Thoracic aorta (tissue), 2 donors: ENCODE measurements at regions not wholly inside any gene's neighbourhood (a gene's known extent, or its start where the extent isn't known, plus 50 kb on each side); places are given as distances from the start of the nearest gene placed in this dataset.

Source experiments
- ATAC-seq: fragments of 150-250 bp; one replicate; pipeline ENCODE4 v1.8.0; 2017; ENCODE audit warnings: low read depth; ENCODE audit not compliant: insufficient number of reproducible peaks, low FRiP score
- DNase-seq: peaks from one replicate; pipeline ENCODE4 v3.0.0-alpha.2; 2020; ENCODE audit warnings: low spot score
- H3K27ac ChIP-seq, 2 donors: fragments of 200-600 bp; sonication (generic); 1 replicate in 1 of 2; 2 replicates in 1 of 2; pipeline ENCODE4 v1.5.1; 2016; ENCODE audit warnings: mild to moderate bottlenecking in 2 of 2, moderate library complexity in 2 of 2
- H3K27me3 ChIP-seq: fragments of 200-600 bp; sonication (generic); replicated peaks from 2 replicates; pipeline ENCODE4 v1.6.0; 2016; ENCODE audit warnings: mild to moderate bottlenecking; ENCODE audit not compliant: insufficient read depth
- H3K36me3 ChIP-seq: fragments of 200-600 bp; sonication (generic); one replicate; pipeline ENCODE4 v1.5.1; 2016
- H3K4me1 ChIP-seq, 2 donors: fragments of 200-600 bp; sonication (generic); 1 replicate in 1 of 2; 2 replicates in 1 of 2; pipeline versions ENCODE4 v1.5.1 to v1.6.0; 2016; ENCODE audit warnings: low read depth in 2 of 2, mild to moderate bottlenecking in 1 of 2; ENCODE audit not compliant: control insufficient read depth in 1 of 2
- H3K4me3 ChIP-seq: fragments of 200-600 bp; sonication (generic); 2 replicates; pipeline ENCODE4 v1.5.1; 2016; ENCODE audit warnings: mild to moderate bottlenecking
- H3K9me3 ChIP-seq: fragments of 200-600 bp; sonication (generic); 2 replicates; pipeline ENCODE4 v1.5.1; 2016
- TF ChIP-seq, protein P1 (sequence below): fragments of 200-600 bp; sonication (generic); IDR thresholded peaks from one replicate; pipeline ENCODE4 v1.5.1; 2019; ENCODE audit warnings: antibody characterized with exemption

DNA sequence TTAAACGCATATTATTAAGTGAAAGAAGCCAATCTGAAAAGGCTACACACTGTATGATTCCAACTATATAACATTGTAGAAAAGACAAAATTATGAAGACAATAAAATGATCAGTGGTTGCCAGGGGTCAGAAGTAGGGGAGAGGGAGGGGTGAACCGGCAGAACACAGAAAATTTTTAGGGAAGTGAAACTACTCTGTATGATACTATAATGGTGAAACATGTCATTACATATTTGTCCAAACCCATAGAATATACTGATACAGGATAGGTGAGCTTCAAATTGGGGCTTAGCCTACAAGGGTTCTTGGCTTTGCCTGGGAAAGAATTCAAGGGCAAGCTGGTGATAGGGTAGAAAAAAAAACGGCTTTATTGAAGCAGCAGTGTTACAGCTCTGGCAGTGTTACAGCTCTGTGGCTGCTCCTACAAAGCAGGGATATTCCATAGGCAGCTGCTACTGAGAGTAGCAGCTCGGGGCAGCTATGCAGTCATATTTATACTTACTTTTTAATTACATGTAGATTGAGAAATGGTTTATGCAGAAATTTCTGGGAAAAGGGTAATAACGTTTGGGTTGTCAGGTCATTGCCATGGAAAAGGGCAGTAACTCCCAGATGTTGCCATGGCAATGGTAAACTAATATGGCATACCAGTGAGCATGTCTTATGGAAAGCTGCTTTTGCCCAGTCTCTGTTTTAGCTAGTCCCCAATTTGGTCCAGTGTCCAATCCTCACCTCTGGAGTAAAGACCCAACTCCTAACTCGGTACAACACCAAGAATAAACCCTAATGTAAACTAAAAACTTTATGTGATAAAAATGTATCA, 125.1 kb upstream of the SLC25A36 start:
- H3K27ac ChIP-seq = no peak overlapping the region
- DNase-seq = no peak
- H3K9me3 ChIP-seq = no peaks in the 10 kb centered on the region
- ATAC-seq = no peak
- H3K36me3 ChIP-seq = no peaks in the 10 kb centered on the region
- H3K27me3 ChIP-seq = no peaks in the 10 kb centered on the region
- TF ChIP-seq, protein P1, sequence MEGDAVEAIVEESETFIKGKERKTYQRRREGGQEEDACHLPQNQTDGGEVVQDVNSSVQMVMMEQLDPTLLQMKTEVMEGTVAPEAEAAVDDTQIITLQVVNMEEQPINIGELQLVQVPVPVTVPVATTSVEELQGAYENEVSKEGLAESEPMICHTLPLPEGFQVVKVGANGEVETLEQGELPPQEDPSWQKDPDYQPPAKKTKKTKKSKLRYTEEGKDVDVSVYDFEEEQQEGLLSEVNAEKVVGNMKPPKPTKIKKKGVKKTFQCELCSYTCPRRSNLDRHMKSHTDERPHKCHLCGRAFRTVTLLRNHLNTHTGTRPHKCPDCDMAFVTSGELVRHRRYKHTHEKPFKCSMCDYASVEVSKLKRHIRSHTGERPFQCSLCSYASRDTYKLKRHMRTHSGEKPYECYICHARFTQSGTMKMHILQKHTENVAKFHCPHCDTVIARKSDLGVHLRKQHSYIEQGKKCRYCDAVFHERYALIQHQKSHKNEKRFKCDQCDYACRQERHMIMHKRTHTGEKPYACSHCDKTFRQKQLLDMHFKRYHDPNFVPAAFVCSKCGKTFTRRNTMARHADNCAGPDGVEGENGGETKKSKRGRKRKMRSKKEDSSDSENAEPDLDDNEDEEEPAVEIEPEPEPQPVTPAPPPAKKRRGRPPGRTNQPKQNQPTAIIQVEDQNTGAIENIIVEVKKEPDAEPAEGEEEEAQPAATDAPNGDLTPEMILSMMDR = no peak
- H3K4me1 ChIP-seq = no peaks in the 10 kb centered on the region
- H3K4me3 ChIP-seq = no peak overlapping the region

DNA sequence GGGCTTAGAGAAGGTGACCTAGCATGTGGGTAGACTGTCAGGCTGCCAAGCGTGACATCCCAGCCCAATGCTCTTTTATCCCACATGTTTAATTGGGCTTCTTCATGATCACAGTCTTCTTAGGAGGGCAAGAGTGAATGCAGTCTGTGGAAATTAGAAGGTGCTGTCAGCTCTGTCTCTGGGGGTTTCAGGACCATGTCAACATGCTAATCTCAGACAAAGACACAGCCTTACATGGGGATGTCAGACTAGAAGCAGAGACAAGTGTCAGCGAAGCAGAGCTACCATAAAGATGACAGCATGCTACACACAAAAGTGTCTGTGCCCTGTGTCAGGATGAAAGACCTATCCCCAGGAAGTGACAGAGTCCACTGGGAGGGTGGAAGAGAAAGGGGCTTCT, 120.1 kb upstream of the SLC25A36 start:
- H3K27me3 ChIP-seq = no peaks in the 10 kb centered on the region
- no peak overlapping the region for H3K27ac ChIP-seq
- no peak overlapping the region for H3K4me3 ChIP-seq
- H3K4me1 ChIP-seq = no peaks in the 10 kb centered on the region
- no peaks in the 10 kb centered on the region for H3K36me3 ChIP-seq
- TF ChIP-seq, protein P1 = no peak
- ATAC-seq (no peak), DNase-seq (no peak)
- no peaks in the 10 kb centered on the region for H3K9me3 ChIP-seq

GRCh38 chr3:140822401-140823047, 119.1 kb upstream of the SLC25A36 start:
- TF ChIP-seq, protein P1 = no peak
- H3K4me3 ChIP-seq = no peak overlapping the region
- DNase-seq (no peak), ATAC-seq (no peak)
- H3K27me3 ChIP-seq = no peaks in the 10 kb centered on the region
- H3K9me3 ChIP-seq = no peaks in the 10 kb centered on the region
- H3K36me3 ChIP-seq = no peaks in the 10 kb centered on the region
- no peak overlapping the region for H3K27ac ChIP-seq
- H3K4me1 ChIP-seq = no peaks in the 10 kb centered on the region

DNA sequence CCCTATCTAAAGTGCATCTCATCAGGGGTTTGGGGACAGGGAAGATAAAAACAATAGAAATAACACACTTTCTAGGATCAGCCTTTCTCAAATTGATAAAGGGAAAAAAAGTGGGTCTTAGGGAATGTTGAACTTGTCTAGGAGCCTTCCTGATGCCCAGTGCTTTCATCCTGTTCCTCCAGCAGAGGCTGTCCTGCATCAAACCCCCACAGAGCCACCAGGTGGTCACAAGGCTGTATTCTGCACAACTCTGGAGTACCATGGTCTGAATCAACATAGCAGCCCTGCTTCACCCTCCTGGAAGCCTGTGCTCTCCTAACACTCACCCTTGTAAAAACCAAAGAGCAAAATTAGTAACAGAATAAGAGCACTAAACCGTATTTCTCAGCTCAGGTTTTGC, 118.5 kb upstream of the SLC25A36 start:
- Histone ChIP-seq H3K9me3 (no peaks in the 10 kb centered on the region), H3K4me3 (no peak overlapping the region), H3K4me1 (no peaks in the 10 kb centered on the region), H3K27me3 (no peaks in the 10 kb centered on the region), H3K36me3 (no peaks in the 10 kb centered on the region), H3K27ac (no peak overlapping the region)
- TF ChIP-seq, protein P1 = no peak
- DNase-seq (no peak), ATAC-seq (no peak)

DNA sequence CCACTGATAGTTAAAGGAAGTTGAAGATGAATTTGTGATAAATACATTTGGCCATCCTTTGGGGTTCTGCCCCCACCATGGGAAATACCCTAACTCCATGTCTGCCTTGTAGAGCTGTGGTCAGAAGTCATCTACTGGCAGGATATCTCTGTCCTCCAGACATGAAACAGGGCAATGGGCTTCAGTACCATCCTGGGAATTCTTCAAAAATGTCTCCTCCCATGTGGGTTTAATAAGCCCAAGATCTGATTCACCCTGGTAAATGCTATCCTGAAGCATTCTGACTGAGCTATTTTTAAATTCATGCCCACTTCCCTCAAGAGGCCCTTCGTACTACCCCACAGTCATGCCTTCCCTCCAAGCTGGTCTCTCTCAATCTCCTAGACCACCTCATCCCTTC, 113.7 kb upstream of the SLC25A36 start:
- H3K4me3 ChIP-seq = no peak overlapping the region
- no peak for ATAC-seq
- TF ChIP-seq, protein P1 = no peak

More for the DNA sequence above, 113.7 kb upstream of the SLC25A36 start:
- DNase-seq = no peak
- Histone ChIP-seq H3K4me1 (no peaks in the 10 kb centered on the region), H3K36me3 (no peaks in the 10 kb centered on the region), H3K27ac (no peak overlapping the region), H3K9me3 (no peaks in the 10 kb centered on the region), H3K27me3 (no peaks in the 10 kb centered on the region)
